ENCODE measurements at regions not wholly inside any gene's neighbourhood (a gene's known extent, or its start where the extent isn't known, plus 50 kb on each side); places are given as distances from the start of the nearest gene placed in this dataset.

- TF ChIP-seq ZNF462 (CRISPR knock-in tag; IDR thresholded peaks at IDR 0.05) (no peak), POLR2AphosphoS5 (IDR thresholded peaks at IDR 0.05; ENCODE audit: low read depth) (no peak), ZNF114 (CRISPR knock-in tag; IDR thresholded peaks at IDR 0.05) (no peak), REST (IDR thresholded peaks at IDR 0.05; ENCODE audit: unreplicated experiment) (no peak)
These were observed 136.5 kb upstream of the STK17B start (continued) for GRCh38 chr2:196307775-196308305.

- TF ChIP-seq ZNF114 (CRISPR knock-in tag; IDR thresholded peaks at IDR 0.05) (no peak), ETS1 (IDR thresholded peaks at IDR 0.05) (no peak), JUNB (IDR thresholded peaks at IDR 0.05; ENCODE audit: unreplicated experiment) (no peak), EZH2 (IDR thresholded peaks at IDR 0.05; ENCODE audit: low read depth, unreplicated experiment) (no peak), ZNF331 (CRISPR knock-in tag; IDR thresholded peaks at IDR 0.05; ENCODE audit: low read depth) (no peak), NANOG (IDR thresholded peaks at IDR 0.05; ENCODE audit: borderline replicate concordance) (no peak), POLR2AphosphoS5 (IDR thresholded peaks at IDR 0.05; ENCODE audit: low read depth) (no peak), EZH2phosphoT487 (IDR thresholded peaks at IDR 0.05; ENCODE audit: unreplicated experiment) (no peak)
- no peak for ATAC-seq
- no peaks in the 10 kb centered on the region for H3K9me3 Mint-ChIP-seq
These were observed 138.3 kb upstream of the STK17B start for GRCh38 chr2:196309691-196310090.

More at GRCh38 chr2:196309691-196310090, 138.3 kb upstream of the STK17B start:
- no peaks in the 10 kb centered on the region for H3K27me3 ChIP-seq (ENCODE audit: insufficient read depth)
- H3K36me3 ChIP-seq (ENCODE audit: insufficient read depth), result no peaks in the 10 kb centered on the region
- H4K20me1 ChIP-seq (replicated peaks; ENCODE audit: insufficient read depth), result no peaks in the 10 kb centered on the region
- peaks cover 8% of the 10 kb centered on the region; the same call in 2 of the 3 replicates for H3K4me1 Mint-ChIP-seq
- no peak overlapping the region for H3K27ac Mint-ChIP-seq
- H3K27ac ChIP-seq (ENCODE audit: low read depth), result no peak overlapping the region
- no peak overlapping the region for H3K4me3 ChIP-seq
- no peaks in the 10 kb centered on the region for H3K9me2 ChIP-seq (ENCODE audit: insufficient read depth)
- H3K36me3 Mint-ChIP-seq (ENCODE audit: low read depth), result no peaks in the 10 kb centered on the region
- no peak overlapping the region for H3K4me3 Mint-ChIP-seq
- no peaks in the 10 kb centered on the region for H3K4me1 ChIP-seq (ENCODE audit: insufficient read depth)
- no peak for DNase-seq (ENCODE audit: low spot score)
- peaks cover under 1% of the 10 kb centered on the region for H3K27me3 Mint-ChIP-seq (ENCODE audit: insufficient read depth, low read depth, poor library complexity)
- no peaks in the 10 kb centered on the region for H3F3A ChIP-seq (replicated peaks; ENCODE audit: low read depth)
- H3K79me2 ChIP-seq (replicated peaks; ENCODE audit: insufficient read depth), result no peaks in the 10 kb centered on the region
- no peak overlapping the region for H3K4me2 ChIP-seq
- no peak overlapping the region for H2AFZ ChIP-seq

All from GM23338 (cell line).